ENCODE measurements at regions not wholly inside any gene's neighbourhood (a gene's known extent, or its start where the extent isn't known, plus 50 kb on each side); places are given as distances from the start of the nearest gene placed in this dataset.

- Histone ChIP-seq H3K9me2 (ENCODE audit: insufficient read depth) (no peaks in the 10 kb centered on the region), H3K27me3 (ENCODE audit: insufficient read depth, low read depth) (peaks cover 38% of the 10 kb centered on the region), H3K27ac (no peak overlapping the region), H3K4me2 (no peak overlapping the region), H3K9me3 (ENCODE audit: insufficient read depth, low read depth) (no peaks in the 10 kb centered on the region), H2AFZ (no peak overlapping the region), H3K4me1 (replicated peaks; ENCODE audit: insufficient read depth) (no peaks in the 10 kb centered on the region), H3K4me3 (no peak overlapping the region), H3K79me2 (ENCODE audit: low read depth) (no peaks in the 10 kb centered on the region), H3K36me3 (ENCODE audit: low read depth) (no peaks in the 10 kb centered on the region), H4K20me1 (ENCODE audit: insufficient read depth) (no peaks in the 10 kb centered on the region), H3F3A (ENCODE audit: insufficient read depth, low read depth) (no peaks in the 10 kb centered on the region)
- BruUV-seq (replicated peaks): no TSS peak
- ChIA-PET CTCF (no interaction called here), POLR2A (ENCODE audit: unreplicated experiment) (no interaction called here)
- no peak for TF ChIP-seq EZH2 (IDR thresholded peaks at IDR 0.05; ENCODE audit: low read depth)
- TF ChIP-seq, protein P1, sequence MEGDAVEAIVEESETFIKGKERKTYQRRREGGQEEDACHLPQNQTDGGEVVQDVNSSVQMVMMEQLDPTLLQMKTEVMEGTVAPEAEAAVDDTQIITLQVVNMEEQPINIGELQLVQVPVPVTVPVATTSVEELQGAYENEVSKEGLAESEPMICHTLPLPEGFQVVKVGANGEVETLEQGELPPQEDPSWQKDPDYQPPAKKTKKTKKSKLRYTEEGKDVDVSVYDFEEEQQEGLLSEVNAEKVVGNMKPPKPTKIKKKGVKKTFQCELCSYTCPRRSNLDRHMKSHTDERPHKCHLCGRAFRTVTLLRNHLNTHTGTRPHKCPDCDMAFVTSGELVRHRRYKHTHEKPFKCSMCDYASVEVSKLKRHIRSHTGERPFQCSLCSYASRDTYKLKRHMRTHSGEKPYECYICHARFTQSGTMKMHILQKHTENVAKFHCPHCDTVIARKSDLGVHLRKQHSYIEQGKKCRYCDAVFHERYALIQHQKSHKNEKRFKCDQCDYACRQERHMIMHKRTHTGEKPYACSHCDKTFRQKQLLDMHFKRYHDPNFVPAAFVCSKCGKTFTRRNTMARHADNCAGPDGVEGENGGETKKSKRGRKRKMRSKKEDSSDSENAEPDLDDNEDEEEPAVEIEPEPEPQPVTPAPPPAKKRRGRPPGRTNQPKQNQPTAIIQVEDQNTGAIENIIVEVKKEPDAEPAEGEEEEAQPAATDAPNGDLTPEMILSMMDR (conservative IDR thresholded peaks at IDR 0.05): no peak
- intact Hi-C loops (cut with micrococcal nuclease; ENCODE audit: unreplicated experiment): no loop called here
- DNase-seq: no peak
Observed at GRCh38 chr13:22080832-22081231, 410.0 kb downstream of the FGF9 start.

DNA sequence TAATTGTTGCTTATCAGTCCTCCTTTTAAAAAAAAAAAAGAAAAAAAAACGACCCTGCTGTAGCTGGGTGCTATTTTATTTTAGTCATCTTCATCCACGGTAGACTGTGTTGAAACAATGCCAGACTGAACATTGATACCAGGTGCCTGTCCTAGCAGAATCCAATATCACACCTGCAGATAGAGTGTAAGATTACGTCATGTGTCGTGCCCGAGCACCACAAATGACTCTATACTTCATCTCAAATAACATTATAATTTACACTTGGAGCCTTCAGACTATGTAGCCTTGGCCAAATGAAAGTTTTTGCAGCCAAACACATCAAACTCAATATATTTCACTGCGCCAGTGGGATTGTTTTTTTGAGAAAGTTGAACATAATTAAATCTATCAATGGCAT is 410.6 kb downstream of the FGF9 start:
- H3K27me3 ChIP-seq (ENCODE audit: insufficient read depth, low read depth): peaks cover 44% of the 10 kb centered on the region
- no peaks in the 10 kb centered on the region for H3K36me3 ChIP-seq (ENCODE audit: low read depth)
- no peak overlapping the region for H2AFZ ChIP-seq
- H3F3A ChIP-seq (ENCODE audit: insufficient read depth, low read depth): no peaks in the 10 kb centered on the region
- no peak overlapping the region for H3K4me2 ChIP-seq
- TF ChIP-seq, protein P1 (conservative IDR thresholded peaks at IDR 0.05): no peak
- no peak for TF ChIP-seq EZH2 (IDR thresholded peaks at IDR 0.05; ENCODE audit: low read depth)
- POLR2A ChIA-PET (ENCODE audit: unreplicated experiment): no interaction called here
- no peak for DNase-seq
- BruUV-seq (replicated peaks): no TSS peak
- H3K4me3 ChIP-seq: no peak overlapping the region
- intact Hi-C loops (cut with micrococcal nuclease; ENCODE audit: unreplicated experiment): no loop called here
- H3K9me2 ChIP-seq (ENCODE audit: insufficient read depth): no peaks in the 10 kb centered on the region
- H3K9me3 ChIP-seq (ENCODE audit: insufficient read depth, low read depth): no peaks in the 10 kb centered on the region
- no peaks in the 10 kb centered on the region for H4K20me1 ChIP-seq (ENCODE audit: insufficient read depth)
- no peaks in the 10 kb centered on the region for H3K4me1 ChIP-seq (replicated peaks; ENCODE audit: insufficient read depth)
- no peak overlapping the region for H3K27ac ChIP-seq
- CTCF ChIA-PET: no interaction called here
- no peaks in the 10 kb centered on the region for H3K79me2 ChIP-seq (ENCODE audit: low read depth)

- H3K4me1 ChIP-seq (replicated peaks; ENCODE audit: insufficient read depth): no peaks in the 10 kb centered on the region
- H3K4me2 ChIP-seq: no peak overlapping the region
- peaks cover 50% of the 10 kb centered on the region for H3K27me3 ChIP-seq (ENCODE audit: insufficient read depth, low read depth)
- no peak for TF ChIP-seq EZH2 (IDR thresholded peaks at IDR 0.05; ENCODE audit: low read depth)
- TF ChIP-seq, protein P1 (conservative IDR thresholded peaks at IDR 0.05): no peak
- H3K27ac ChIP-seq: no peak overlapping the region
- no peak for DNase-seq
- intact Hi-C loops (cut with micrococcal nuclease; ENCODE audit: unreplicated experiment): no loop called here
- H3K36me3 ChIP-seq (ENCODE audit: low read depth): no peaks in the 10 kb centered on the region
- H3K4me3 ChIP-seq: no peak overlapping the region
- H2AFZ ChIP-seq: no peak overlapping the region
- CTCF ChIA-PET: no interaction called here
- no peaks in the 10 kb centered on the region for H3K9me2 ChIP-seq (ENCODE audit: insufficient read depth)
- H3K79me2 ChIP-seq (ENCODE audit: low read depth): no peaks in the 10 kb centered on the region
- POLR2A ChIA-PET (ENCODE audit: unreplicated experiment): no interaction called here
- no peaks in the 10 kb centered on the region for H3F3A ChIP-seq (ENCODE audit: insufficient read depth, low read depth)
- no TSS peak for BruUV-seq (replicated peaks)
- no peaks in the 10 kb centered on the region for H4K20me1 ChIP-seq (ENCODE audit: insufficient read depth)
- H3K9me3 ChIP-seq (ENCODE audit: insufficient read depth, low read depth): no peaks in the 10 kb centered on the region
Observed at GRCh38 chr13:22082030-22082429, 411.2 kb downstream of the FGF9 start.
